Glutamatergic neuron (in vitro differentiated cells): ENCODE measurements at regions not wholly inside any gene's neighbourhood (a gene's known extent, or its start where the extent isn't known, plus 50 kb on each side); places are given as distances from the start of the nearest gene placed in this dataset.

Source experiments
- DNase-seq: peaks from one replicate; pipeline ENCODE4 v3.0.0; 2022
- H3K27ac Mint-ChIP-seq: one replicate; pipeline ENCODE4 v1.8.0; 2020; ENCODE audit warnings: mild to moderate bottlenecking, mixed read lengths, inconsistent platforms; ENCODE audit not compliant: unreplicated experiment
- H3K27me3 Mint-ChIP-seq: one replicate; pipeline ENCODE4 v1.8.0; 2020; ENCODE audit warnings: mild to moderate bottlenecking, moderate library complexity, mixed read lengths, inconsistent platforms; ENCODE audit not compliant: unreplicated experiment
- H3K36me3 Mint-ChIP-seq: one replicate; pipeline ENCODE4 v1.8.0; 2020; ENCODE audit warnings: mild to moderate bottlenecking, mixed read lengths, inconsistent platforms; ENCODE audit not compliant: unreplicated experiment
- H3K4me1 Mint-ChIP-seq: one replicate; pipeline ENCODE4 v1.8.0; 2020; ENCODE audit warnings: mild to moderate bottlenecking, low read depth, mixed read lengths, inconsistent platforms; ENCODE audit not compliant: unreplicated experiment
- H3K4me3 Mint-ChIP-seq: one replicate; pipeline ENCODE4 v1.8.0; 2020; ENCODE audit warnings: mild to moderate bottlenecking, mixed read lengths, inconsistent platforms; ENCODE audit not compliant: unreplicated experiment
- H3K9me3 Mint-ChIP-seq: one replicate; pipeline ENCODE4 v1.8.0; 2020; ENCODE audit warnings: mild to moderate bottlenecking, moderate library complexity, mixed read lengths, inconsistent platforms; ENCODE audit not compliant: unreplicated experiment
- TF ChIP-seq, protein P1 (sequence below): fragments of 200-600 bp; sonication (generic); IDR thresholded peaks from one replicate; pipeline ENCODE4 v1.5.0; 2021; ENCODE audit not compliant: partially characterized antibody, unreplicated experiment

DNA sequence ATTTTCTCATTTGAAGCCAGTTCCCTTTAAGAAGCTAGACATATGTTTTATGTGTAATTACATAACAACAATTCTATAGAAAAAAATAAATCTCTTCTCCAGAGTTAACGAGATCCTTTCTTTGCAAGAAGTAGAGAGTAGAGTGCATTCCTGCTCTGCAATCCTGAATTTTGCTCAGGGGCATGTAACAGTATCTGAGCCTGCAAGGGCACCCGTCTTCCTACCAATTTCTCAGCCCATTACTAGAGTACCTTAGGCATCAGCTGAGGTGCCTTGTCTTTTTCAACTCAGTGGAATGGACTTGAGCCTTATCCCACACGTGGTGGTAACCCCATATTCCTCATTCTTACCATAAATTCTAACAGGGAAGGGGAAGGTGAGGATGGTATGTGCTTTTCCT is 205.9 kb downstream of the IKZF2 start:
- no peaks in the 10 kb centered on the region for H3K9me3 Mint-ChIP-seq
- TF ChIP-seq, protein P1, sequence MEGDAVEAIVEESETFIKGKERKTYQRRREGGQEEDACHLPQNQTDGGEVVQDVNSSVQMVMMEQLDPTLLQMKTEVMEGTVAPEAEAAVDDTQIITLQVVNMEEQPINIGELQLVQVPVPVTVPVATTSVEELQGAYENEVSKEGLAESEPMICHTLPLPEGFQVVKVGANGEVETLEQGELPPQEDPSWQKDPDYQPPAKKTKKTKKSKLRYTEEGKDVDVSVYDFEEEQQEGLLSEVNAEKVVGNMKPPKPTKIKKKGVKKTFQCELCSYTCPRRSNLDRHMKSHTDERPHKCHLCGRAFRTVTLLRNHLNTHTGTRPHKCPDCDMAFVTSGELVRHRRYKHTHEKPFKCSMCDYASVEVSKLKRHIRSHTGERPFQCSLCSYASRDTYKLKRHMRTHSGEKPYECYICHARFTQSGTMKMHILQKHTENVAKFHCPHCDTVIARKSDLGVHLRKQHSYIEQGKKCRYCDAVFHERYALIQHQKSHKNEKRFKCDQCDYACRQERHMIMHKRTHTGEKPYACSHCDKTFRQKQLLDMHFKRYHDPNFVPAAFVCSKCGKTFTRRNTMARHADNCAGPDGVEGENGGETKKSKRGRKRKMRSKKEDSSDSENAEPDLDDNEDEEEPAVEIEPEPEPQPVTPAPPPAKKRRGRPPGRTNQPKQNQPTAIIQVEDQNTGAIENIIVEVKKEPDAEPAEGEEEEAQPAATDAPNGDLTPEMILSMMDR = no peak
- H3K4me1 Mint-ChIP-seq = peaks cover under 1% of the 10 kb centered on the region
- H3K4me3 Mint-ChIP-seq = no peak overlapping the region
- H3K36me3 Mint-ChIP-seq = no peaks in the 10 kb centered on the region
- no peak for DNase-seq
- no peak overlapping the region for H3K27ac Mint-ChIP-seq
- no peaks in the 10 kb centered on the region for H3K27me3 Mint-ChIP-seq

DNA sequence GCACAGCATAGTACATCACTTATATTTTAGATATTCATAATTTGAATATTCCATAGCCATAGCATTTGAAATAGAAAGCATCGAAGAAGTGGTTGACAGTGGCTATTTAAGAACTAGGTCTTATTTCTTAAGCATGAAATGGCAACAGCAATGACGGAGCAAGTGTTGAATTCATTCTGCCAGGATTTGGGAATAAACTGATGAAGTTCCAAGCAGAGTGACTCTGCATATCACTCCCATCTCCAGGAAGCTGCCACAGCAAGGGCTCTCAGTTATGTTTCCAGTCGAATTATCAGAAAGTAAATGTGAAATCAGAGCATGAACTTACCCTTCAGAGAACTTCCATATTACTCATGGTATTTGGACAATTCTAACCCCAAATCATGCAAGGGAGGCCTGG is 208.1 kb downstream of the IKZF2 start:
- Mint-ChIP-seq H3K27me3 (no peaks in the 10 kb centered on the region), H3K27ac (no peak overlapping the region), H3K9me3 (no peaks in the 10 kb centered on the region), H3K36me3 (no peaks in the 10 kb centered on the region), H3K4me1 (peaks cover 2% of the 10 kb centered on the region), H3K4me3 (no peak overlapping the region)
- TF ChIP-seq, protein P1 = no peak
- no peak for DNase-seq

DNA sequence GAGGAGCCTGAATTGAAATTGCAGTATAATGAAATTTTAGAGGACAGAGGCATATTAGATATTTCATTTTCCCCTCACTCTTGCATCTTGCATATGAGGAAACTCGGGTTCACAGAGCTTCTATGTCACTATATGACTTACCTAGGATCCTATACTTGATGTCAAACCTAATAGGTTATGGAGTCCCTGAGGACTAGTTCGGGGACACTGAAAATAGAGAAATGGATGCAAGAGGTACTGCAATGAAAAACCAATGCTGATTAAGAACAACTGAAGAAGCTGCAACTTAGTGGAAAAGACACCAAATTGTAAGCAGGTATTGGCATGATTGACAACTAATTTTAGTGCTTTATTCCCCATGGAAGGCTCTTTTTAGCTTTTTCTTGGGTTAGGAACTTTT is 210.1 kb downstream of the IKZF2 start:
- H3K36me3 Mint-ChIP-seq = no peaks in the 10 kb centered on the region
- H3K9me3 Mint-ChIP-seq = no peaks in the 10 kb centered on the region
- TF ChIP-seq, protein P1 = no peak
- H3K4me1 Mint-ChIP-seq = peaks cover 2% of the 10 kb centered on the region
- no peak overlapping the region for H3K27ac Mint-ChIP-seq
- no peak overlapping the region for H3K4me3 Mint-ChIP-seq
- no peaks in the 10 kb centered on the region for H3K27me3 Mint-ChIP-seq
- DNase-seq = no peak

DNA sequence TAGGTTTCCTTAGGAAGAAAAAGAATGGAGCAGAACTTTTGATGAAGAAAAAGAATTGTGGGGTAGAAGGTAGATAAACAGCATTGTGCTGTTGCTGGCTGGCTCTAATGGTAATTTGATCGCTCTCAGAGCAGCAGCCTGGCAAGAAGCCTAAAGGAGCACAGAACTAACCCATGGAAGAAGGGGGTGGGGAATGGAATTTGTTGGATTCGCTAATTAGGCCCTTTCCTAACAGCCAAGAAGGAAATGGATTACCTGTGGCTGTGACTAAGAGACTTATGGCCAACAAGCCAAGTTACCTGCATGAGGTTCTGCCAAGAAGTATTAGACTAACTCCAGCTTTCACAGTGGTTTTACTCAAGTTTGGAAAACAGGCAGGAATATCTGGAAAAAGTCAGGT is 210.6 kb downstream of the IKZF2 start:
- H3K27me3 Mint-ChIP-seq = no peaks in the 10 kb centered on the region
- H3K27ac Mint-ChIP-seq = no peak overlapping the region
- TF ChIP-seq, protein P1 = no peak
- no peaks in the 10 kb centered on the region for H3K9me3 Mint-ChIP-seq
- no peak for DNase-seq
- no peak overlapping the region for H3K4me3 Mint-ChIP-seq
- no peaks in the 10 kb centered on the region for H3K36me3 Mint-ChIP-seq
- peaks cover 2% of the 10 kb centered on the region for H3K4me1 Mint-ChIP-seq

DNA sequence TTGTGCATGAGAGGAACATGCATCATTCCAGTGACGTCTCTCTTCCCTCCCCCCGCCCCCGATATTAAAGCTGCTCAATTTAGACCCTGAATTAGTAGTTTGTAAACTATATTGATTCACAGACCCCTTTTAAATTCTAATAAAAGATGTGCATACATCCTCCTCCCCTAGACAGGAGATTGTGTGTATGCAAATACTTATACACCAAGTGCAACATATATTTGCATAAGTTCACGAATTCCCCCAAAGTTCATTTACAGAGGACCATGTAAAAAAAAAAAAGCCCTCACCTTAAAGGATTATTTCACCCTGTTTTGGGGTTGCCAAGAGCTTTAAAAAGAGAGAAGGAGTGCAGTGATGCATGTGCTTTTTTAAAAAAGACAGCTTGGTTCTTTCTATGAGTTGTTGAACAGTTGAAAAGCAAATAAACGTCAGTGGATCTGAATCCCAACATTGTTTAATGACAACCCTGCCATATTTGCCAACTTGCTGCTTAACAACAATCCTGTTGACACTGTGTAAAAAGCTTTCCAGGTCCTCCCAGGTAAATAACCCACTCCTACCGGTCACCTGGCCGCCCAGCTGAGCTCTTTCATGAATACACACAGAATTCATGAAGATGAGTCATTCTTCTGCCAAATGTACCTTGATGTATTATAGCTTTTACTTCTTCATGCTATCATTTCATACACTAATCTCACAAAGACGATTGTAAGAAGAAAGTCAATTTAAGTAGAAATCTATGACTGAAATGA is 211.5 kb downstream of the IKZF2 start:
- Mint-ChIP-seq H3K27ac (no peak overlapping the region), H3K27me3 (no peaks in the 10 kb centered on the region), H3K4me1 (peaks cover 2% of the 10 kb centered on the region), H3K36me3 (no peaks in the 10 kb centered on the region), H3K4me3 (no peak overlapping the region), H3K9me3 (no peaks in the 10 kb centered on the region)
- no peak for DNase-seq
- TF ChIP-seq, protein P1 = no peak
